IPS-18a (cell line): ENCODE measurements at regions not wholly inside any gene's neighbourhood (a gene's known extent, or its start where the extent isn't known, plus 50 kb on each side); places are given as distances from the start of the nearest gene placed in this dataset.

ENCODE experiments used
- H3K27ac ChIP-seq: one replicate; pipeline ENCODE4 v1.5.1; 2013; ENCODE audit warnings: low read length
- H3K27me3 ChIP-seq: one replicate; pipeline ENCODE4 v1.6.1; 2013; ENCODE audit warnings: mild to moderate bottlenecking, low read length; ENCODE audit not compliant: control insufficient read depth, insufficient read depth
- H3K36me3 ChIP-seq: one replicate; pipeline ENCODE4 v1.6.1; 2013; ENCODE audit warnings: low read depth, low read length; ENCODE audit not compliant: control insufficient read depth
- H3K4me1 ChIP-seq: one replicate; pipeline ENCODE4 v1.6.1; 2013; ENCODE audit warnings: low read depth, low read length; ENCODE audit not compliant: control insufficient read depth
- H3K4me3 ChIP-seq: one replicate; pipeline ENCODE4 v1.5.1; 2013; ENCODE audit warnings: low read length
- H3K9ac ChIP-seq: one replicate; pipeline ENCODE4 v1.6.1; 2013; ENCODE audit warnings: mild to moderate bottlenecking, low read length, moderate library complexity
- H3K9me3 ChIP-seq: one replicate; pipeline ENCODE4 v1.6.1; 2013; ENCODE audit warnings: low read depth, low read length; ENCODE audit not compliant: control insufficient read depth

DNA sequence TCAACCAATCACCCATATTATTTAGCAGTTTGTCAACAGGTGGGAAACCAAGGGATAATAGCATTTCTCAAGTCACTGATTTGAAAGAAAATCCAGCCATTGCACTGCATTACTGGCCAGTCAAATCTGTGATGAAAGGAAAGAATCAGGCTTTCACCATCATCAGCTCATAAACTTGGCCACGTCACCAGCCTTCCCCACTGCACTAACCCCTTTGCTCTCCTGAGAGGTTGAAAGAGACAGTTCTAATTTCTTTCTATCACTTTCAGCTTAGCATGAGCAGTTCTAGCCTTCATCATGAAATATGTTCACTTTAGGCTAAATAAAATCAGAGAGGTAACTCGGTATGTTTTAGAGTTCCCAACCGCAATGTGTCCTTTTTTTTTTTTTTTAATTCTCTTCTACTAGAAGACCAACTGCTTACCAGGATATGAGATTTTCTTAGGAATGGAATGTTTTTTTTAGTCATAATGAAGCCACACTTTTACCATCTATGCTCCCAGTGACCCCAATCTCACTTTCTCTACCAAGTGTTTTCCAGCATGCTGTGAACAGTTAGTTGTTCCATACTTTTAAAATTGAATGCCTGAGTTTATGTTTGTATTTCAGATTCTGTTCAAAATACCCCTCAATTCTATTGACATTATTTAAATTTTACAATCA lies 55.7 kb upstream of the SLC7A11 start:
- Histone ChIP-seq H3K36me3 (no peaks in the 10 kb centered on the region), H3K27me3 (no peaks in the 10 kb centered on the region), H3K9me3 (no peaks in the 10 kb centered on the region), H3K4me1 (no peaks in the 10 kb centered on the region), H3K27ac (no peak overlapping the region), H3K4me3 (no peak overlapping the region), H3K9ac (no peak overlapping the region)

DNA sequence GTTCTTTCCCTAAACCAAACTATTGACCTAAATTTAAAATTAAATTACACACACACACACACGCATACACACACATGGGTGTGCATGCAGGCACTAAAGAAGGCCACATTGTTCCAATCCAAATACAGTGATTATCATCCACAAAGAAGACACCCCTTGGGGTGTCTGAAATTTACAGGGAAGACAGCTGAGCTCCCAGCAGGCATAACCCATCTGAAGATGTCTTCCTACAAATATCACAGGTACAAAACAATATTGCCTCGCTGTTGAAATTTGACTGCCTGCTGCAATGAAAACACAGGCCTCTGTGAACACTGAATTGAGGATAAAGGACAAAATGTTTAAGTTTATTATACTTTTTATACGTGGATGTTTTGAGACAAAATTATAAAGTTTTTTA lies 50.2 kb upstream of the SLC7A11 start:
- Histone ChIP-seq H3K9me3 (no peaks in the 10 kb centered on the region), H3K4me1 (no peaks in the 10 kb centered on the region)

More for the DNA sequence above, 50.2 kb upstream of the SLC7A11 start:
- H3K27me3 ChIP-seq, result no peaks in the 10 kb centered on the region
- H3K4me3 ChIP-seq, result no peak overlapping the region
- H3K36me3 ChIP-seq, result no peaks in the 10 kb centered on the region
- no peak overlapping the region for H3K9ac ChIP-seq
- H3K27ac ChIP-seq, result no peak overlapping the region
